ENCODE measurements at regions not wholly inside any gene's neighbourhood (a gene's known extent, or its start where the extent isn't known, plus 50 kb on each side); places are given as distances from the start of the nearest gene placed in this dataset.
A peak's percentile ranks its signal among the peaks of the same experiment; 100 is the strongest.

- DNase-seq (ENCODE audit: low spot score), result no peak
- no peak for TF ChIP-seq CTCF (IDR thresholded peaks at IDR 0.05; ENCODE audit: extremely low read depth, missing control alignments)
Observed at GRCh38 chr19:46952874-46953273, 66.8 kb upstream of the NPAS1 start.

GRCh38 chr19:46953955-46954501 is 65.6 kb upstream of the NPAS1 start:
- no peak for TF ChIP-seq CTCF (IDR thresholded peaks at IDR 0.05; ENCODE audit: extremely low read depth, missing control alignments)
- DNase-seq (ENCODE audit: low spot score), result no peak

- TF ChIP-seq CTCF (IDR thresholded peaks at IDR 0.05; ENCODE audit: extremely low read depth, missing control alignments), result no peak
Observed at GRCh38 chr19:46954502-46954992, 65.1 kb upstream of the NPAS1 start.

GRCh38 chr19:46954993-46955812 is 64.4 kb upstream of the NPAS1 start:
- DNase-seq (ENCODE audit: low spot score), result peak; percentile 36
- TF ChIP-seq CTCF (IDR thresholded peaks at IDR 0.05; ENCODE audit: extremely low read depth, missing control alignments), result no peak

More at GRCh38 chr19:46954502-46954992, 65.1 kb upstream of the NPAS1 start:
- DNase-seq (ENCODE audit: low spot score), result peak; percentile 29

- no peak for TF ChIP-seq CTCF (IDR thresholded peaks at IDR 0.05; ENCODE audit: extremely low read depth, missing control alignments)
- DNase-seq (ENCODE audit: low spot score), result no peak
Observed at GRCh38 chr19:46955813-46956371, 63.7 kb upstream of the NPAS1 start.

- no peak for DNase-seq (ENCODE audit: low spot score)
- TF ChIP-seq CTCF (IDR thresholded peaks at IDR 0.05; ENCODE audit: extremely low read depth, missing control alignments), result no peak
Observed at GRCh38 chr19:46958532-46958931, 61.1 kb upstream of the NPAS1 start.

Measured in GM20000 (cell line).